Breast epithelium (tissue), 4 donors: ENCODE measurements at regions not wholly inside any gene's neighbourhood (a gene's known extent, or its start where the extent isn't known, plus 50 kb on each side); places are given as distances from the start of the nearest gene placed in this dataset.
"Not testable (repeated sequence)": the region's sequence is repeated elsewhere in the genome, so short reads cannot be mapped to it uniquely, and the experiment has no call there.

ENCODE experiments used
- DNase-seq, 2 donors: peaks; one replicate each; pipeline ENCODE4 v3.0.0-alpha.2; 2019; ENCODE audit warnings: low spot score in 2 of 2
- H3K27ac ChIP-seq, 2 donors: fragments of 200-600 bp; sonication (generic) in 1 of 2; one replicate each; pipeline ENCODE4 v1.5.1; 2016 to 2019; ENCODE audit warnings: mild to moderate bottlenecking in 1 of 2
- H3K27me3 ChIP-seq, 2 donors: fragments of 200-600 bp; sonication (generic) in 1 of 2; one replicate each; pipeline versions ENCODE4 v1.5.1 to v1.6.0; 2017 to 2019; ENCODE audit warnings: control low read depth in 1 of 2, mild to moderate bottlenecking in 1 of 2
- H3K36me3 ChIP-seq: fragments of 200-600 bp; one replicate; pipeline ENCODE4 v1.5.1; 2019
- H3K4me1 ChIP-seq, 2 donors: fragments of 200-600 bp; sonication (generic); one replicate each; pipeline ENCODE4 v1.5.1; 2016 to 2019; ENCODE audit warnings: control low read depth in 1 of 2
- H3K4me3 ChIP-seq, 3 donors: fragments of 200-600 bp; sonication (generic); 1 replicate in 2 of 3; 2 replicates in 1 of 3; pipeline ENCODE4 v1.5.1; 2016 to 2019; ENCODE audit warnings: mild to moderate bottlenecking in 3 of 3, moderate library complexity in 2 of 3
- H3K9me3 ChIP-seq, 2 donors: fragments of 200-600 bp; sonication (generic) in 1 of 2; one replicate each; pipeline ENCODE4 v1.5.1; 2016 to 2019; ENCODE audit warnings: control low read depth in 1 of 2
- CTCF ChIP-seq, 3 donors: fragments of 450-650 bp; IDR thresholded peaks; one replicate each; pipeline ENCODE4 v1.5.1; 2016 to 2017; ENCODE audit warnings: antibody characterized with exemption in 3 of 3, mild to moderate bottlenecking in 3 of 3, moderate library complexity in 3 of 3
- POLR2A ChIP-seq: fragments of 450-650 bp; IDR thresholded peaks from one replicate; pipeline ENCODE4 v1.6.1; 2016; ENCODE audit warnings: antibody characterized with exemption, mild to moderate bottlenecking, moderate library complexity
- POLR2AphosphoS5 ChIP-seq, 3 donors: sonication (generic); formaldehyde crosslinking; IDR thresholded peaks; one replicate each; pipeline ENCODE4 v1.6.1; 2017; ENCODE audit warnings: antibody characterized with exemption in 3 of 3
- intact Hi-C: fragments of 100-400 bp; cut with DNase I; formaldehyde crosslinking; loops from one replicate; pipeline ENCODE4 v1.15.1; 2023; ENCODE audit warnings: low total_unique reads

- intact Hi-C loops = no loop called here
- TF ChIP-seq POLR2A (no peak), CTCF (IDR thresholded peaks at IDR 0.05) (no peak), POLR2AphosphoS5 (IDR thresholded peaks at IDR 0.05) (no peak)
- Histone ChIP-seq H3K27me3 (no peaks in the 10 kb centered on the region), H3K9me3 (no peaks in the 10 kb centered on the region), H3K36me3 (no peaks in the 10 kb centered on the region), H3K4me3 (no peak overlapping the region), H3K4me1 (no peaks in the 10 kb centered on the region), H3K27ac (no peak overlapping the region)
- DNase-seq = no peak
These were observed 1861.3 kb downstream of the PCDH9 start for GRCh38 chr13:65368832-65369231.

GRCh38 chr13:65353951-65354350 is 1876.2 kb downstream of the PCDH9 start:
- no peaks in the 10 kb centered on the region for H3K27me3 ChIP-seq
- intact Hi-C loops = no loop called here
- no peaks in the 10 kb centered on the region for H3K36me3 ChIP-seq
- TF ChIP-seq CTCF (IDR thresholded peaks at IDR 0.05) (no peak), POLR2A (no peak), POLR2AphosphoS5 (IDR thresholded peaks at IDR 0.05) (no peak)
- no peak overlapping the region for H3K4me3 ChIP-seq
- no peak for DNase-seq
- H3K9me3 ChIP-seq = peaks cover 0 to 9% of the 10 kb centered on the region in 2 donors
- no peak overlapping the region for H3K27ac ChIP-seq
- no peaks in the 10 kb centered on the region for H3K4me1 ChIP-seq

GRCh38 chr13:65353150-65353549 is 1877.0 kb downstream of the PCDH9 start:
- H3K27ac ChIP-seq, H3K4me3 ChIP-seq, intact Hi-C loops, DNase-seq, H3K4me1 ChIP-seq, H3K36me3 ChIP-seq, H3K27me3 ChIP-seq, H3K9me3 ChIP-seq: not testable (repeated sequence)

GRCh38 chr13:65347420-65348030 is 1882.6 kb downstream of the PCDH9 start:
- no peak overlapping the region for H3K4me3 ChIP-seq
- H3K9me3 ChIP-seq = no peaks in the 10 kb centered on the region
- no peaks in the 10 kb centered on the region for H3K4me1 ChIP-seq
- H3K27me3 ChIP-seq = no peaks in the 10 kb centered on the region
- TF ChIP-seq CTCF (IDR thresholded peaks at IDR 0.05) (no peak), POLR2AphosphoS5 (IDR thresholded peaks at IDR 0.05) (no peak), POLR2A (no peak)
- no peaks in the 10 kb centered on the region for H3K36me3 ChIP-seq
- H3K27ac ChIP-seq = no peak overlapping the region
- intact Hi-C loops = no loop called here
- DNase-seq = no peak

GRCh38 chr13:65343898-65344663 is 1886.1 kb downstream of the PCDH9 start:
- no peak for TF ChIP-seq POLR2AphosphoS5 (IDR thresholded peaks at IDR 0.05)
- TF ChIP-seq POLR2A = no peak
- TF ChIP-seq CTCF (IDR thresholded peaks at IDR 0.05) = no peak
- no peak for DNase-seq
- H3K4me1 ChIP-seq = no peaks in the 10 kb centered on the region
- no peak overlapping the region for H3K4me3 ChIP-seq
- no peaks in the 10 kb centered on the region for H3K36me3 ChIP-seq
- H3K27me3 ChIP-seq = no peaks in the 10 kb centered on the region
- intact Hi-C loops = no loop called here
- no peak overlapping the region for H3K27ac ChIP-seq
- H3K9me3 ChIP-seq = no peaks in the 10 kb centered on the region
